ENCODE measurements at regions not wholly inside any gene's neighbourhood (a gene's known extent, or its start where the extent isn't known, plus 50 kb on each side); places are given as distances from the start of the nearest gene placed in this dataset.

DNA sequence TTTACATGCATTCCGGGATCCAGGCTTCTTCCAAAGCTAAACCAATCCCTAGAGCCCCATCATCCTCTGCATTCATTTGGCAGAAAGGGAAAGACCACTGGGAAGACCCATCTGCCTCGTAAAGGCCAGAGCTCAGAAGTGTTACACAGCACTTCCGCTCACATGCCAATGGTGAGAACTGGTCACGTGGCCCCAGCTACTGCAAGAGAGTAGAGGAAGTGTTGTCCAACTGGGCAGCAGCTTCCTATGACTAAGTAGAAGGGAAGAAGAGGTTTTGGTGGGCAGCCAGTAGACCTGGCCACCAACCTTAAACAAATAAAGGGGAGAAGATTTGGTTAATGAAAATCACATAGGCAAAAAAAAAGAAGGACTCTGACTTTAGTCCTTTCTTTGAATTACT lies 74.4 kb upstream of the PPP2R3A start:
- Histone ChIP-seq H3K4me3 (ENCODE audit: low read length) (no peak overlapping the region), H3K79me2 (replicated peaks; ENCODE audit: insufficient read depth, low read length) (no peaks in the 10 kb centered on the region), H3K9me2 (ENCODE audit: insufficient read depth, low read length) (no peaks in the 10 kb centered on the region), H4K20me1 (ENCODE audit: insufficient read depth) (no peaks in the 10 kb centered on the region), H3K27me3 (ENCODE audit: insufficient read depth, low read depth, low read length) (no peaks in the 10 kb centered on the region), H3F3A (ENCODE audit: insufficient read depth, low read length, poor library complexity, severe bottlenecking) (no peaks in the 10 kb centered on the region), H3K4me2 (ENCODE audit: low read length) (no peak overlapping the region), H3K36me3 (ENCODE audit: insufficient read depth, low read length) (no peaks in the 10 kb centered on the region), H3K9me3 (ENCODE audit: low read length) (no peaks in the 10 kb centered on the region), H3K9ac (ENCODE audit: low read length) (no peak overlapping the region), H3K27ac (ENCODE audit: low read length) (no peak overlapping the region), H2AFZ (ENCODE audit: low read depth, low read length) (no peak overlapping the region)
- TF ChIP-seq, protein P1, sequence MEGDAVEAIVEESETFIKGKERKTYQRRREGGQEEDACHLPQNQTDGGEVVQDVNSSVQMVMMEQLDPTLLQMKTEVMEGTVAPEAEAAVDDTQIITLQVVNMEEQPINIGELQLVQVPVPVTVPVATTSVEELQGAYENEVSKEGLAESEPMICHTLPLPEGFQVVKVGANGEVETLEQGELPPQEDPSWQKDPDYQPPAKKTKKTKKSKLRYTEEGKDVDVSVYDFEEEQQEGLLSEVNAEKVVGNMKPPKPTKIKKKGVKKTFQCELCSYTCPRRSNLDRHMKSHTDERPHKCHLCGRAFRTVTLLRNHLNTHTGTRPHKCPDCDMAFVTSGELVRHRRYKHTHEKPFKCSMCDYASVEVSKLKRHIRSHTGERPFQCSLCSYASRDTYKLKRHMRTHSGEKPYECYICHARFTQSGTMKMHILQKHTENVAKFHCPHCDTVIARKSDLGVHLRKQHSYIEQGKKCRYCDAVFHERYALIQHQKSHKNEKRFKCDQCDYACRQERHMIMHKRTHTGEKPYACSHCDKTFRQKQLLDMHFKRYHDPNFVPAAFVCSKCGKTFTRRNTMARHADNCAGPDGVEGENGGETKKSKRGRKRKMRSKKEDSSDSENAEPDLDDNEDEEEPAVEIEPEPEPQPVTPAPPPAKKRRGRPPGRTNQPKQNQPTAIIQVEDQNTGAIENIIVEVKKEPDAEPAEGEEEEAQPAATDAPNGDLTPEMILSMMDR (IDR thresholded peaks at IDR 0.05; ENCODE audit: poor library complexity, severe bottlenecking): no peak
- no peak for TF ChIP-seq EP300 (conservative IDR thresholded peaks at IDR 0.05; ENCODE audit: poor library complexity, severe bottlenecking)
- TF ChIP-seq, protein P2, sequence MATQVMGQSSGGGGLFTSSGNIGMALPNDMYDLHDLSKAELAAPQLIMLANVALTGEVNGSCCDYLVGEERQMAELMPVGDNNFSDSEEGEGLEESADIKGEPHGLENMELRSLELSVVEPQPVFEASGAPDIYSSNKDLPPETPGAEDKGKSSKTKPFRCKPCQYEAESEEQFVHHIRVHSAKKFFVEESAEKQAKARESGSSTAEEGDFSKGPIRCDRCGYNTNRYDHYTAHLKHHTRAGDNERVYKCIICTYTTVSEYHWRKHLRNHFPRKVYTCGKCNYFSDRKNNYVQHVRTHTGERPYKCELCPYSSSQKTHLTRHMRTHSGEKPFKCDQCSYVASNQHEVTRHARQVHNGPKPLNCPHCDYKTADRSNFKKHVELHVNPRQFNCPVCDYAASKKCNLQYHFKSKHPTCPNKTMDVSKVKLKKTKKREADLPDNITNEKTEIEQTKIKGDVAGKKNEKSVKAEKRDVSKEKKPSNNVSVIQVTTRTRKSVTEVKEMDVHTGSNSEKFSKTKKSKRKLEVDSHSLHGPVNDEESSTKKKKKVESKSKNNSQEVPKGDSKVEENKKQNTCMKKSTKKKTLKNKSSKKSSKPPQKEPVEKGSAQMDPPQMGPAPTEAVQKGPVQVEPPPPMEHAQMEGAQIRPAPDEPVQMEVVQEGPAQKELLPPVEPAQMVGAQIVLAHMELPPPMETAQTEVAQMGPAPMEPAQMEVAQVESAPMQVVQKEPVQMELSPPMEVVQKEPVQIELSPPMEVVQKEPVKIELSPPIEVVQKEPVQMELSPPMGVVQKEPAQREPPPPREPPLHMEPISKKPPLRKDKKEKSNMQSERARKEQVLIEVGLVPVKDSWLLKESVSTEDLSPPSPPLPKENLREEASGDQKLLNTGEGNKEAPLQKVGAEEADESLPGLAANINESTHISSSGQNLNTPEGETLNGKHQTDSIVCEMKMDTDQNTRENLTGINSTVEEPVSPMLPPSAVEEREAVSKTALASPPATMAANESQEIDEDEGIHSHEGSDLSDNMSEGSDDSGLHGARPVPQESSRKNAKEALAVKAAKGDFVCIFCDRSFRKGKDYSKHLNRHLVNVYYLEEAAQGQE (IDR thresholded peaks at IDR 0.05; ENCODE audit: borderline replicate concordance): no peak

DNA sequence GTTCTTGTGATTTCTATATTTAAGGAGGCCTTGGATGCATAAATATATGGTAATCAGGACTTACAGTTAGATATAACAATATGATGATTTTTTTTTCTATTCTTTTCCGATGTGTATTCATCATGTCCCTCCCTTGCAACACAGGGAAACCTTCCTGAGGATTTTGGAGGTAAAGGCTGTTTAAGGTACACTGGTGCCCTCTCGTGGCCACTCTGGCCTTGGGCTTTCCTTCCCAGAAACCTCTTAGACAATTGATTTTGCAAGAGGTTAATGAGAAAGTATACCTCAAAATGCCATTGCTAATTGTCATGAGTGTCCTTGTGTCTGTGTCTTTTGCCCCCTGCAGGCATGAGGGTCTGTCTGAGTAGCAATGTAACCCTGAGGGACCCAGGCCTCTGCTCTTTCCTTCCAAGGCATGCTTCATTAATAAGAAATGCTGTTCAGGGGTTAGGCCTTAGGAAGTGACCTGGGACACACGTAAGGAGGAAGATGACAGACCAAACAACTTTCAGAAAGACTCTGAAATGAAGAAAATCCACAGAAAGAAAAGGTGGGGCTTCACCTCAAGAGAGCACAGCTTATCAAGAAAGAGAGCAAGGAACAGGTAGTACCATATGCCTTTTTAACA lies 70.3 kb upstream of the PPP2R3A start:
- TF ChIP-seq RAD21 (conservative IDR thresholded peaks at IDR 0.05) (peak; percentile 99), POLR2AphosphoS5 (IDR thresholded peaks at IDR 0.05) (no peak), SMC3 (conservative IDR thresholded peaks at IDR 0.05; ENCODE audit: poor library complexity) (peak; percentile 99), MXI1 (conservative IDR thresholded peaks at IDR 0.05; ENCODE audit: poor library complexity, severe bottlenecking) (no peak), EZH2 (IDR thresholded peaks at IDR 0.05; ENCODE audit: borderline replicate concordance, insufficient read depth, low read length, poor library complexity, severe bottlenecking) (no peak), EP300 (conservative IDR thresholded peaks at IDR 0.05; ENCODE audit: poor library complexity, severe bottlenecking) (no peak), TAF1 (IDR thresholded peaks at IDR 0.05; ENCODE audit: low read depth) (no peak)
- TF ChIP-seq, protein P1 (IDR thresholded peaks at IDR 0.05; ENCODE audit: poor library complexity, severe bottlenecking): peak; percentile 97
- TF ChIP-seq, protein P2 (IDR thresholded peaks at IDR 0.05; ENCODE audit: borderline replicate concordance): no peak
- no peaks in the 10 kb centered on the region for H4K20me1 ChIP-seq (ENCODE audit: insufficient read depth)
- H3K36me3 ChIP-seq (ENCODE audit: insufficient read depth, low read length): no peaks in the 10 kb centered on the region
- no peak overlapping the region for H3K4me3 ChIP-seq (ENCODE audit: low read length)
- H3K9ac ChIP-seq (ENCODE audit: low read length): peak overlapping the region; percentile 14
- no peaks in the 10 kb centered on the region for H3F3A ChIP-seq (ENCODE audit: insufficient read depth, low read length, poor library complexity, severe bottlenecking)
- no peaks in the 10 kb centered on the region for H3K9me2 ChIP-seq (ENCODE audit: insufficient read depth, low read length)
- H3K27ac ChIP-seq (ENCODE audit: low read length): no peak overlapping the region
- H2AFZ ChIP-seq (ENCODE audit: low read depth, low read length): peak overlapping the region; percentile 14
- H3K9me3 ChIP-seq (ENCODE audit: low read length): no peaks in the 10 kb centered on the region
- no peaks in the 10 kb centered on the region for H3K27me3 ChIP-seq (ENCODE audit: insufficient read depth, low read depth, low read length)
- H3K4me2 ChIP-seq (ENCODE audit: low read length): no peak overlapping the region
- no peaks in the 10 kb centered on the region for H3K79me2 ChIP-seq (replicated peaks; ENCODE audit: insufficient read depth, low read length)

Data from neural cell (in vitro differentiated cells).